ENCODE measurements at regions not wholly inside any gene's neighbourhood (a gene's known extent, or its start where the extent isn't known, plus 50 kb on each side); places are given as distances from the start of the nearest gene placed in this dataset.

DNA sequence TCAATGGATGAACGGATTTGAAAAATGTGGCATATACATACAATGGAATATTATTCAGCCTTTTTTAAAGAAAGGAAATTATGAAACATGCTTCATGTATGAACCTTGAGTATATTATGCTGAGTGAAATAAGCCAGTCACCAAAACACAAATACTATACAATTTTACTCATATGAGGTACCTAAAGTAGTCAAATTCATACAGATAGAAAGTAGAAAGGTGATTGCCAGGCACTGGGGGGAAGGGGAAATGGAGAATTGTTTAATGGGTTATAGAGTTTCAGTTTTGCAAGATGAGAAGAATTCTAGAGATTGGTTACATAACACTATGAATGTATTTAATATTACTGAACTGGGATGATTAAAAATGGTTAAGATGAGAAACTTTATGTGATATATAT is 171.4 kb downstream of the TMTC3 start:
- no peaks in the 10 kb centered on the region for H3K36me3 ChIP-seq (ENCODE audit: control insufficient read depth, insufficient read depth, low read length)
- Mint-ChIP-seq H3K27me3 (peaks cover 4% of the 10 kb centered on the region), H3K36me3 (no peaks in the 10 kb centered on the region), H3K27ac (no peak overlapping the region), H3K4me3 (no peak overlapping the region), H3K9me3 (peaks cover 0 to 2% (median 0%) of the 10 kb centered on the region in 7 donors), H3K4me1 (no peaks in the 10 kb centered on the region)
- no peaks in the 10 kb centered on the region for H3K4me1 ChIP-seq (ENCODE audit: control insufficient read depth, insufficient read depth, low read length, poor library complexity, severe bottlenecking)
- H3K9me3 ChIP-seq (ENCODE audit: control insufficient read depth in 2 of 2, low read length in 2 of 2): no peaks in the 10 kb centered on the region
- DNase-seq (no peak), ATAC-seq (ENCODE audit: low read depth in 2 of 2) (no peak)
- H3K27ac ChIP-seq (ENCODE audit: insufficient read depth, low read length, poor library complexity, severe bottlenecking): no peak overlapping the region
- H3K4me3 ChIP-seq (ENCODE audit: low read depth, low read length): no peak overlapping the region
- no peaks in the 10 kb centered on the region for H3K27me3 ChIP-seq (ENCODE audit: control insufficient read depth, insufficient read depth, low read length)

DNA sequence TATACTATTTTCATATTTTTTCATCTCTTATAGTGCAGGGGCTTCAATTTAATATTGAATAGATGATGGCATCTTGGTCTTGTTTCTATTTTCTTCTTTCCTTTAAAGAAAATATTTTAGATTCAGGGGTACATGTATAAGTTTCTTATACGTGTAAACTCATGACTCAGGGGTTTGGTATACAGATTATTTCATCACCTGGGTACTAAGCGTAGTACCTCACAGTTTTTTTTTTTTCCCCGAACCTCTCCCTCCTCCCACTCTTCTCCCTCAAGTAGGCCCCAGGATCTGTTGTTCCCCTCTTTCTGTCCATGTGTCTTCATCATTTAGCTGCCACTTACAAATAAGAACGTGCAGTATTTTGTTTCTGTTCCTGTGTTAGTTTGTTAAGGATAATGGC is 172.6 kb downstream of the TMTC3 start:
- Mint-ChIP-seq H3K4me3 (no peak overlapping the region), H3K36me3 (no peaks in the 10 kb centered on the region), H3K4me1 (no peaks in the 10 kb centered on the region), H3K9me3 (peaks cover 0 to 2% (median 0%) of the 10 kb centered on the region in 7 donors), H3K27me3 (peaks cover 4% of the 10 kb centered on the region), H3K27ac (no peak overlapping the region)
- H3K4me1 ChIP-seq (ENCODE audit: control insufficient read depth, insufficient read depth, low read length, poor library complexity, severe bottlenecking): no peaks in the 10 kb centered on the region
- H3K36me3 ChIP-seq (ENCODE audit: control insufficient read depth, insufficient read depth, low read length): no peaks in the 10 kb centered on the region
- H3K4me3 ChIP-seq (ENCODE audit: low read depth, low read length): no peak overlapping the region
- no peak overlapping the region for H3K27ac ChIP-seq (ENCODE audit: insufficient read depth, low read length, poor library complexity, severe bottlenecking)
- H3K27me3 ChIP-seq (ENCODE audit: control insufficient read depth, insufficient read depth, low read length): no peaks in the 10 kb centered on the region
- H3K9me3 ChIP-seq (ENCODE audit: control insufficient read depth in 2 of 2, low read length in 2 of 2): no peaks in the 10 kb centered on the region
- ATAC-seq (ENCODE audit: low read depth in 2 of 2) (no peak), DNase-seq (no peak)

DNA sequence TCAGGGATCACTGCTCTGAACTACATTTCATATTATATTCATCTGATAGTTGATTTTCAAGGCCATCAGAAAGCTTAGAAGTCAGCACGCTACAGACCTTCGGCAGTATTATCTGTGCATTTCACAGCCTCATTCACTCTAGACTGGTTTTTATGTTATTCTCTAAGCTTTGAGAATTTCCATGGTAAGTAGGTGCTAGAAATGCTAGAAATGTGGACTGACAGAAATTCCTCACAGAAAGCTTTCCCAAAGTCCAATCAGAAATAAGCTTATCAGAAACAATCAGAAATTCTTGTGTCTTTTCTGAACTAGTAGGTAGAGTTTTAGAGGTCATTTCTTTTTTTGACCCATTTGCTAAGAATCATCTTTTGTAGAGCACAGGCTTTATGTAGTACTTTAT is 176.6 kb downstream of the TMTC3 start:
- no peaks in the 10 kb centered on the region for H3K4me1 ChIP-seq (ENCODE audit: control insufficient read depth, insufficient read depth, low read length, poor library complexity, severe bottlenecking)
- H3K27me3 Mint-ChIP-seq: no peaks in the 10 kb centered on the region
- no peaks in the 10 kb centered on the region for H3K36me3 ChIP-seq (ENCODE audit: control insufficient read depth, insufficient read depth, low read length)
- H3K36me3 Mint-ChIP-seq: no peaks in the 10 kb centered on the region
- H3K27ac ChIP-seq (ENCODE audit: insufficient read depth, low read length, poor library complexity, severe bottlenecking): no peak overlapping the region
- peaks cover 0 to 2% (median 0%) of the 10 kb centered on the region in 7 donors for H3K9me3 Mint-ChIP-seq
- no peak for DNase-seq
- no peak overlapping the region for H3K27ac Mint-ChIP-seq
- H3K4me3 ChIP-seq (ENCODE audit: low read depth, low read length): no peak overlapping the region
- H3K9me3 ChIP-seq (ENCODE audit: control insufficient read depth in 2 of 2, low read length in 2 of 2): no peaks in the 10 kb centered on the region
- H3K4me3 Mint-ChIP-seq: no peak overlapping the region
- H3K27me3 ChIP-seq (ENCODE audit: control insufficient read depth, insufficient read depth, low read length): no peaks in the 10 kb centered on the region
- ATAC-seq (ENCODE audit: low read depth in 2 of 2): no peak
- no peaks in the 10 kb centered on the region for H3K4me1 Mint-ChIP-seq

DNA sequence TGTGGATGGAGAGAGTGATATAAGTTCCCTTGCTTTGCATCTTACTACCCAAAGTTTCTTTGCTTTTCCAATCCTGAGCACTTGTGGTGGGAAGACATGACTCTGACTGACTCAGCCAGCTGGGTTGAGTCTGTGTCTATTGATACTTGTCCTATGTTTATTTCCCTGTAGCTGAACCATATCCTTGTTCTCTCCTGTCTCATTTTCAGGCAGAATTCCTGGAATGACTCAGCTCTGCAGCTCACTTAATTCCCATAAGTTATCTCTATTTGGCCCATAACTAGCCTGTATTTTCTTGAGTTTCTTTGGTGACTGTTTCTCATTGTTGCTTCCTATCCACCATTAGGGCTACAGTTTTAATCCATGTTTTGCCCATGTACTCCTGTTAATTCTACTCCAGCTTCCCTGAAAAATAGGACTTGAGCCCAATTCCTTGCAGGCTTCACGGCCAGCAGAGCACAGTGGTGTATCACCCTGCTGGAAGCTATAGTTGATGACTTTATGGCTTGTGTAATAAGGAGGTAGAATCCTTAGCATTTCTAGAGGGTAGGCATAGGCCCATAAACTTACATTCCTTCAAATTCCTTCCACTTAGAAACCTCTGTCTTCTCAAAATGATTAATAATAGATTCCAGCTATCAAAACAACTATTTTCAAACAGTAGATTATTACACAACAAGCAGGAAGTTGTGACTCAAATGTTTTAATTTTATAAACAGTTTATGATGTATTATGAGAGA is 183.1 kb downstream of the TMTC3 start:
- H3K9me3 ChIP-seq (ENCODE audit: control insufficient read depth in 2 of 2, low read length in 2 of 2): no peaks in the 10 kb centered on the region
- Mint-ChIP-seq H3K4me3 (no peak overlapping the region), H3K27ac (no peak overlapping the region), H3K36me3 (no peaks in the 10 kb centered on the region), H3K9me3 (peaks cover 0 to 2% (median 0%) of the 10 kb centered on the region in 7 donors), H3K27me3 (peaks cover 4% of the 10 kb centered on the region), H3K4me1 (no peaks in the 10 kb centered on the region)
- no peak overlapping the region for H3K4me3 ChIP-seq (ENCODE audit: low read depth, low read length)
- no peaks in the 10 kb centered on the region for H3K36me3 ChIP-seq (ENCODE audit: control insufficient read depth, insufficient read depth, low read length)
- no peak for DNase-seq
- H3K27me3 ChIP-seq (ENCODE audit: control insufficient read depth, insufficient read depth, low read length): no peaks in the 10 kb centered on the region
- H3K4me1 ChIP-seq (ENCODE audit: control insufficient read depth, insufficient read depth, low read length, poor library complexity, severe bottlenecking): no peaks in the 10 kb centered on the region
- no peak for ATAC-seq (ENCODE audit: low read depth in 2 of 2)
- no peak overlapping the region for H3K27ac ChIP-seq (ENCODE audit: insufficient read depth, low read length, poor library complexity, severe bottlenecking)

DNA sequence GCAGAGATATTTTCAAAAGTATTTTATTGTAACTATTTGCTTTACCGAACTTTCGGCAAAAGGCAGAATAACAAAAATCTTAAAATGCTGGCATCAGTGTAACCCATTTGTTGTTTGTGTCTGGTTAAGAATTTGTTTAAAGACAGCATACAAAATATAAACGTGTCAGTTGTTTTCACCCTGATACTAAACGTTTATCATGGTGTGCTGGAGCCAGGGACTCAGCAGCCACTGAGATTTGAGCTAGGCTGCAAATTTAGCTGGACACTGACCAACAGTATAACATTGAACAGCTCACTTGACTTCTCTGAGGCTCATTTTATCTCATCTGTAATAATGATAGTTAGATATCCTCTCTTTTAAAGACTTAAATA is 183.7 kb downstream of the TMTC3 start:
- no peak for ATAC-seq (ENCODE audit: low read depth in 2 of 2)
- no peak overlapping the region for H3K27ac Mint-ChIP-seq

DNA sequence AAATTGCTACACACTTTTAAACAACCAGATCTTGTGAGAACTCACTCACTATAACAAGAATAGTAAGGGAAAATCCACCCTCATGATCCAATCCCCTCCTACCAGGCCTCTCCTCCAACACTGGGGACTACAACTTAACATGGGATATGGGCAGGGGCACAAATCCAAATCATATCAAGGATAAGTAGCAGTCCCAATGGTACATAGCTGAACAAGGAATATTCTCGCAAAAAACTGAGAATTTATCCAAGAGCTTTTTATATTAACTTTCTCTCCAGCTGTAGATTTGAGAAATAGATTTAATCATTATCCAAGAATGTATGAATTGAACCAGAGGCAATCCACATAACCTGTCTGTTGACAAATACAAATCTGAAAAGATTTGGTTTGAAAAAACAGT is 185.2 kb downstream of the TMTC3 start:
- Histone ChIP-seq H3K27ac (ENCODE audit: insufficient read depth, low read length, poor library complexity, severe bottlenecking) (no peak overlapping the region), H3K36me3 (ENCODE audit: control insufficient read depth, insufficient read depth, low read length) (no peaks in the 10 kb centered on the region), H3K9me3 (ENCODE audit: control insufficient read depth in 2 of 2, low read length in 2 of 2) (no peaks in the 10 kb centered on the region), H3K27me3 (ENCODE audit: control insufficient read depth, insufficient read depth, low read length) (no peaks in the 10 kb centered on the region), H3K4me3 (ENCODE audit: low read depth, low read length) (no peak overlapping the region), H3K4me1 (ENCODE audit: control insufficient read depth, insufficient read depth, low read length, poor library complexity, severe bottlenecking) (no peaks in the 10 kb centered on the region)
- H3K27me3 Mint-ChIP-seq: peaks cover 4% of the 10 kb centered on the region
- no peak overlapping the region for H3K4me3 Mint-ChIP-seq
- ATAC-seq (ENCODE audit: low read depth in 2 of 2): no peak
- H3K36me3 Mint-ChIP-seq: no peaks in the 10 kb centered on the region
- H3K27ac Mint-ChIP-seq: no peak overlapping the region
- H3K9me3 Mint-ChIP-seq: peaks cover 0 to 2% (median 0%) of the 10 kb centered on the region in 7 donors
- no peaks in the 10 kb centered on the region for H3K4me1 Mint-ChIP-seq
- DNase-seq: no peak

More for the DNA sequence above, 183.7 kb downstream of the TMTC3 start:
- Histone ChIP-seq H3K9me3 (ENCODE audit: control insufficient read depth in 2 of 2, low read length in 2 of 2) (no peaks in the 10 kb centered on the region), H3K36me3 (ENCODE audit: control insufficient read depth, insufficient read depth, low read length) (no peaks in the 10 kb centered on the region), H3K4me1 (ENCODE audit: control insufficient read depth, insufficient read depth, low read length, poor library complexity, severe bottlenecking) (no peaks in the 10 kb centered on the region), H3K27me3 (ENCODE audit: control insufficient read depth, insufficient read depth, low read length) (no peaks in the 10 kb centered on the region), H3K4me3 (ENCODE audit: low read depth, low read length) (no peak overlapping the region), H3K27ac (ENCODE audit: insufficient read depth, low read length, poor library complexity, severe bottlenecking) (no peak overlapping the region)
- Mint-ChIP-seq H3K27me3 (peaks cover 4% of the 10 kb centered on the region), H3K4me3 (no peak overlapping the region), H3K4me1 (no peaks in the 10 kb centered on the region), H3K9me3 (peaks cover 0 to 2% (median 0%) of the 10 kb centered on the region in 7 donors), H3K36me3 (no peaks in the 10 kb centered on the region)
- no peak for DNase-seq

DNA sequence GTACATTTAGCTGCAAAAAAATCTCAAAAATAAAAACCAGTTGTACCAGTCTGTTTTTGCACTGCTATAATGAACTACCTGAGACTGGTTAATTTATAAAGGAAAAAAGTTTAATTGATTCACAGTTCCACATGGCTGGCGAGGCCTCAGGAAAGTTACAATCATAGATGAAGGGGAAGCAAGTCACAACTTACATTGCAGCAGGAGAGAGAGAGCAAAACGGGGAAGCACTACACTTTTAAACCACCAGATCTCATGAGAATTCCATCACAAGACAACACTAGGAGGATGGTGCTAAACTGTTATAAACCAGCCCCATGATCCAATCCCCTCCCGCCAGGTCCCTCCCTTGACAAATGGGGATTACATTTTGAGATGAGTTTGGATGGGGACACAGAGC is 186.0 kb downstream of the TMTC3 start:
- Mint-ChIP-seq H3K36me3 (no peaks in the 10 kb centered on the region), H3K27ac (peak overlapping the region in 1 of 3 donors; percentile 15), H3K4me3 (no peak overlapping the region), H3K4me1 (no peaks in the 10 kb centered on the region), H3K27me3 (peaks cover 4% of the 10 kb centered on the region), H3K9me3 (no peaks in the 10 kb centered on the region)
- H3K36me3 ChIP-seq (ENCODE audit: control insufficient read depth, insufficient read depth, low read length): no peaks in the 10 kb centered on the region
- ATAC-seq (ENCODE audit: low read depth in 2 of 2): no peak
- DNase-seq: no peak
- H3K4me3 ChIP-seq (ENCODE audit: low read depth, low read length): no peak overlapping the region
- H3K4me1 ChIP-seq (ENCODE audit: control insufficient read depth, insufficient read depth, low read length, poor library complexity, severe bottlenecking): no peaks in the 10 kb centered on the region
- no peak overlapping the region for H3K27ac ChIP-seq (ENCODE audit: insufficient read depth, low read length, poor library complexity, severe bottlenecking)
- no peaks in the 10 kb centered on the region for H3K27me3 ChIP-seq (ENCODE audit: control insufficient read depth, insufficient read depth, low read length)
- H3K9me3 ChIP-seq (ENCODE audit: control insufficient read depth in 2 of 2, low read length in 2 of 2): no peaks in the 10 kb centered on the region

DNA sequence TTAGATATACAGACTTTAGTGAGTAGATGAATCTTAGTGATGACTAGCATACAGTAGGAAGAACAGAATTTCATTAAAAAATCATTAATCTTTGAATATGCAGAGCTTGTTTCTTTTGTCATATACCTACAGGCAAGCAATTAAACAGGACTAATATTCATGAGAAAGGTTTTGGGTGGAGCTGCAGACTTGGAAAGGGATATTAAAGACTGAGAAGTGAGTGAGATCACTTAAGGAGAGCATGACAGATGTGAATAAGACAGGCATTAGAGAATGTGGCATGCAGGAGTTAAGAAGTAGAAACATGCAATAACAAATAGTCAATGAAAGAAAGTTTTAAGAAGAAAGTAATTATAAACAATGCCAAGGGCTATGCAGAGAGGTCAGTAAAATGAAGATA is 187.7 kb downstream of the TMTC3 start:
- no peak for DNase-seq
- no peak overlapping the region for H3K4me3 ChIP-seq (ENCODE audit: low read depth, low read length)
- H3K27ac Mint-ChIP-seq: no peak overlapping the region
- H3K27ac ChIP-seq (ENCODE audit: insufficient read depth, low read length, poor library complexity, severe bottlenecking): no peak overlapping the region
- no peaks in the 10 kb centered on the region for H3K4me1 Mint-ChIP-seq
- no peaks in the 10 kb centered on the region for H3K36me3 Mint-ChIP-seq
- no peaks in the 10 kb centered on the region for H3K4me1 ChIP-seq (ENCODE audit: control insufficient read depth, insufficient read depth, low read length, poor library complexity, severe bottlenecking)
- no peak for ATAC-seq (ENCODE audit: low read depth in 2 of 2)
- H3K4me3 Mint-ChIP-seq: no peak overlapping the region
- H3K27me3 Mint-ChIP-seq: peaks cover 4% of the 10 kb centered on the region
- H3K9me3 ChIP-seq (ENCODE audit: control insufficient read depth in 2 of 2, low read length in 2 of 2): no peaks in the 10 kb centered on the region
- peaks cover 0 to 1% (median 0%) of the 10 kb centered on the region in 7 donors for H3K9me3 Mint-ChIP-seq
- no peaks in the 10 kb centered on the region for H3K27me3 ChIP-seq (ENCODE audit: control insufficient read depth, insufficient read depth, low read length)
- H3K36me3 ChIP-seq (ENCODE audit: control insufficient read depth, insufficient read depth, low read length): no peaks in the 10 kb centered on the region
